Transverse colon (tissue), 3 donors: ENCODE measurements at regions not wholly inside any gene's neighbourhood (a gene's known extent, or its start where the extent isn't known, plus 50 kb on each side); places are given as distances from the start of the nearest gene placed in this dataset.

Experiments
- POLR2A ChIP-seq: fragments of 450-650 bp; IDR thresholded peaks from one replicate; pipeline ENCODE4 v1.6.1; 2016; ENCODE audit warnings: antibody characterized with exemption, mild to moderate bottlenecking, moderate library complexity
- TF ChIP-seq, protein P1 (sequence below), 5 experiments: fragments of 200-600 bp in 3 of 5; fragments of 450-650 bp in 2 of 5; sonication (generic) in 3 of 5; IDR thresholded peaks; 1 replicate in 2 of 5; 2 replicates in 3 of 5; pipeline ENCODE4 v1.5.1; 2016 to 2017; ENCODE audit warnings: antibody characterized with exemption in 5 of 5, inconsistent platforms in 3 of 5, mild to moderate bottlenecking in 2 of 5, moderate library complexity in 1 of 5

DNA sequence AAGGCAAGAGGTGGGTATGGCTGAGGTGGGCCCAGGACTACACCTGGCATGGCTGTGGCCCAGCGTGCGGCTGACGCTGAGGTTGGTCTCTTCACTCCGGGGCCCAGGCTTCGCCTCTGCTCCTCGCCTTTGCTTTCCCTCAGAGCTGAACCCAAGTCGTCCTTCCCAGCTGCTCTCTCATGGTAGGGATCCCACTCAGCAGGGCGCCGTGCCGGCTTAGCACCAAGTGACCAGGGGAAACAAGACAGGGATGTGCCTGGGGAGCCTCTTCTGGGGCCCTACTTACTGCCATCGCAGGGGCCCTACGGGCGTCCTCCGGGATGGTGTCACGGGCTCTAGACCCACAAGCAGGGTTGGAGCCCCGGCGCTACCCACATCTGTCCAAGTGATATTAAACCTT is 138.1 kb upstream of the ALKAL2 start:
- TF ChIP-seq, protein P1, sequence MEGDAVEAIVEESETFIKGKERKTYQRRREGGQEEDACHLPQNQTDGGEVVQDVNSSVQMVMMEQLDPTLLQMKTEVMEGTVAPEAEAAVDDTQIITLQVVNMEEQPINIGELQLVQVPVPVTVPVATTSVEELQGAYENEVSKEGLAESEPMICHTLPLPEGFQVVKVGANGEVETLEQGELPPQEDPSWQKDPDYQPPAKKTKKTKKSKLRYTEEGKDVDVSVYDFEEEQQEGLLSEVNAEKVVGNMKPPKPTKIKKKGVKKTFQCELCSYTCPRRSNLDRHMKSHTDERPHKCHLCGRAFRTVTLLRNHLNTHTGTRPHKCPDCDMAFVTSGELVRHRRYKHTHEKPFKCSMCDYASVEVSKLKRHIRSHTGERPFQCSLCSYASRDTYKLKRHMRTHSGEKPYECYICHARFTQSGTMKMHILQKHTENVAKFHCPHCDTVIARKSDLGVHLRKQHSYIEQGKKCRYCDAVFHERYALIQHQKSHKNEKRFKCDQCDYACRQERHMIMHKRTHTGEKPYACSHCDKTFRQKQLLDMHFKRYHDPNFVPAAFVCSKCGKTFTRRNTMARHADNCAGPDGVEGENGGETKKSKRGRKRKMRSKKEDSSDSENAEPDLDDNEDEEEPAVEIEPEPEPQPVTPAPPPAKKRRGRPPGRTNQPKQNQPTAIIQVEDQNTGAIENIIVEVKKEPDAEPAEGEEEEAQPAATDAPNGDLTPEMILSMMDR (IDR thresholded peaks at IDR 0.05) = no peak
- no peak for TF ChIP-seq POLR2A
